Astrocyte (in vitro differentiated cells and primary cell): ENCODE measurements at regions not wholly inside any gene's neighbourhood (a gene's known extent, or its start where the extent isn't known, plus 50 kb on each side); places are given as distances from the start of the nearest gene placed in this dataset.

ENCODE experiments used
- CTCF ChIP-seq: IDR thresholded peaks from 2 replicates; pipeline ENCODE4 v1.5.1; 2011; ENCODE audit warnings: low read depth, mild to moderate bottlenecking, inconsistent platforms, low read length, moderate library complexity; ENCODE audit not compliant: insufficient read depth
- EZH2 ChIP-seq: IDR thresholded peaks from 2 replicates; pipeline ENCODE4 v1.6.1; 2012; ENCODE audit warnings: mild to moderate bottlenecking, low read length, inconsistent platforms; ENCODE audit not compliant: insufficient read depth

DNA sequence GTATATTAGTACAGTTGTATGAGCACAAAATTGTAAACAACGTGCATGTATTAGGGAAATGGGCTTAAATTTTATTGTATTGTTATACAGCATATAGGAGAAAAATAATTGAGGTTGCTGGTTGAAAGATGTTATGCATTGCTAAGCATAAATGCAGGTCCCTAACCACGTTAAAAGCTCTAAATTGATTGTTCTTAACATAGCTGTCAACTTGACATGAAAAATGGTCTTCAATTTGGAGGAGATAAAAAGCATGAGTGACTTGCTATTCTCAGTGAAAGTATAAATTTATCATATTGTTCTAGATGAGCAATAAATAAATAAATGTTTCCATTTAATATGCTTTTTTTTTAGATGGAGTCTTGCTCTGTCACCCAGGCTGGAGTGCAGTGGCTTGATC, 506.6 kb upstream of the ATXN7L3B start:
- TF ChIP-seq CTCF = no peak
- TF ChIP-seq EZH2 = no peak
